Endodermal cell (in vitro differentiated cells): ENCODE measurements at regions not wholly inside any gene's neighbourhood (a gene's known extent, or its start where the extent isn't known, plus 50 kb on each side); places are given as distances from the start of the nearest gene placed in this dataset.

Experiments used
- DNase-seq: peaks from one replicate; pipeline ENCODE4 v3.0.0-alpha.2; 2017
- H3K27ac ChIP-seq: 2 replicates; pipeline ENCODE4 v1.5.1; 2013; ENCODE audit warnings: mild to moderate bottlenecking, low read depth, low read length, moderate library complexity
- H3K27me3 ChIP-seq: 2 replicates; pipeline ENCODE4 v1.6.1; 2013; ENCODE audit warnings: mild to moderate bottlenecking, low read length, moderate library complexity; ENCODE audit not compliant: insufficient read depth, control insufficient read depth, poor library complexity, severe bottlenecking
- H3K36me3 ChIP-seq: 2 replicates; pipeline ENCODE4 v1.7.0; 2013; ENCODE audit warnings: mild to moderate bottlenecking, low read length, moderate library complexity; ENCODE audit not compliant: control insufficient read depth, insufficient read depth
- H3K4me1 ChIP-seq: one replicate; pipeline ENCODE4 v1.7.0; 2013; ENCODE audit warnings: low read length; ENCODE audit not compliant: control insufficient read depth, insufficient read depth
- H3K4me3 ChIP-seq: 2 replicates; pipeline ENCODE4 v1.5.1; 2013; ENCODE audit warnings: mild to moderate bottlenecking, low read length, moderate library complexity
- H3K9ac ChIP-seq: 2 replicates; pipeline ENCODE4 v1.6.1; 2013; ENCODE audit warnings: mild to moderate bottlenecking, low read length, moderate library complexity; ENCODE audit not compliant: poor library complexity, severe bottlenecking; ENCODE audit errors: extremely low read depth
- H3K9me3 ChIP-seq: 2 replicates; pipeline ENCODE4 v1.6.1; 2013; ENCODE audit warnings: mild to moderate bottlenecking, low read length, moderate library complexity; ENCODE audit not compliant: control insufficient read depth
- H3K27ac Mint-ChIP-seq: 2 replicates; pipeline ENCODE4 v1.8.0; 2020; ENCODE audit warnings: mixed read lengths
- H3K27me3 Mint-ChIP-seq: 2 replicates; pipeline ENCODE4 v1.8.0; 2021; ENCODE audit warnings: mild to moderate bottlenecking, mixed read lengths; ENCODE audit not compliant: insufficient read depth
- H3K36me3 Mint-ChIP-seq: 2 replicates; pipeline ENCODE4 v1.8.0; 2020; ENCODE audit warnings: low read depth, mixed read lengths
- H3K4me1 Mint-ChIP-seq: 2 replicates; pipeline ENCODE4 v1.8.0; 2020; ENCODE audit warnings: mixed read lengths
- H3K4me3 Mint-ChIP-seq: 2 replicates; pipeline ENCODE4 v1.8.0; 2020; ENCODE audit warnings: mild to moderate bottlenecking, moderate library complexity, mixed read lengths
- H3K9me3 Mint-ChIP-seq: 2 replicates; pipeline ENCODE4 v1.8.0; 2020; ENCODE audit warnings: mild to moderate bottlenecking, mixed read lengths
- CTCF ChIP-seq: fragments of 200-600 bp; sonication (generic); conservative IDR thresholded peaks from 2 replicates; pipeline ENCODE4 v1.5.0; 2021; ENCODE audit warnings: antibody characterized with exemption, mild to moderate bottlenecking
- WGBS, 2 experiments: methylation state at CpG; one replicate each; pipeline versions ENCODE4 v1.1.5 to v1.1.7; 2013; ENCODE audit warnings: missing lambda C conversion rate in 2 of 2, mixed read lengths in 1 of 2; ENCODE audit not compliant: insufficient coverage in 1 of 2, insufficient read length in 1 of 2; 5-methylcytosine and 5-hydroxymethylcytosine counted together

- H3K9me3 ChIP-seq, result peaks cover 10% of the 10 kb centered on the region
- Mint-ChIP-seq H3K4me3 (no peak overlapping the region), H3K27me3 (no peaks in the 10 kb centered on the region), H3K9me3 (peaks cover 36% of the 10 kb centered on the region), H3K27ac (no peak overlapping the region), H3K36me3 (peaks cover 8% of the 10 kb centered on the region), H3K4me1 (peaks cover 17% of the 10 kb centered on the region)
- H3K36me3 ChIP-seq, result no peaks in the 10 kb centered on the region
- 100% methylated on average over 1 of the region's 2 CpGs; no CpG with 5 or more reads in 1 of the 2 experiments for WGBS, 2 experiments
- H3K4me1 ChIP-seq, result no peaks in the 10 kb centered on the region
- DNase-seq, result no peak
- TF ChIP-seq CTCF, result no peak
- H3K27ac ChIP-seq, result no peak overlapping the region
- H3K4me3 ChIP-seq, result no peak overlapping the region
- H3K9ac ChIP-seq, result no peak overlapping the region
- H3K27me3 ChIP-seq, result no peaks in the 10 kb centered on the region
These were observed 49.9 kb upstream of the RBBP8 start for GRCh38 chr18:22883179-22883578.
